IPS DF 19.7 (cell line): ENCODE measurements at regions not wholly inside any gene's neighbourhood (a gene's known extent, or its start where the extent isn't known, plus 50 kb on each side); places are given as distances from the start of the nearest gene placed in this dataset.
"Not testable (repeated sequence)": the region's sequence is repeated elsewhere in the genome, so short reads cannot be mapped to it uniquely, and the experiment has no call there.

Experiments
- DNase-seq: peaks from one replicate; pipeline ENCODE4 v3.0.0-alpha.2; 2013; ENCODE audit warnings: low read depth, low spot score

- no peak for DNase-seq
These were observed 227.9 kb upstream of the KYNU start for GRCh38 chr2:142649581-142649980.

GRCh38 chr2:142642650-142643049 lies 234.8 kb upstream of the KYNU start:
- DNase-seq = no peak

- DNase-seq = no peak
These were observed 248.3 kb upstream of the KYNU start for GRCh38 chr2:142629193-142629592.

GRCh38 chr2:142621287-142621686 lies 256.2 kb upstream of the KYNU start:
- no peak for DNase-seq

- no peak for DNase-seq
These were observed 260.0 kb upstream of the KYNU start for GRCh38 chr2:142617461-142617860.

GRCh38 chr2:142615876-142616275 lies 261.6 kb upstream of the KYNU start:
- no peak for DNase-seq

- not testable (repeated sequence) for DNase-seq
These were observed 264.3 kb upstream of the KYNU start for GRCh38 chr2:142613193-142613592.

GRCh38 chr2:142605421-142605820 lies 272.0 kb upstream of the KYNU start:
- no peak for DNase-seq

- DNase-seq = no peak
These were observed 273.7 kb upstream of the KYNU start for GRCh38 chr2:142603759-142604158.

GRCh38 chr2:142602418-142602989 lies 275.0 kb upstream of the KYNU start:
- no peak for DNase-seq

- DNase-seq = no peak
These were observed 275.7 kb upstream of the KYNU start for GRCh38 chr2:142601794-142602193.

GRCh38 chr2:142599504-142599903 lies 278.0 kb upstream of the KYNU start:
- no peak for DNase-seq

GRCh38 chr2:142598846-142599245 lies 278.6 kb upstream of the KYNU start:
- no peak for DNase-seq

GRCh38 chr2:142596334-142597088 lies 281.0 kb upstream of the KYNU start:
- no peak for DNase-seq

- no peak for DNase-seq
These were observed 282.5 kb upstream of the KYNU start for GRCh38 chr2:142594935-142595334.

GRCh38 chr2:142592171-142592570 lies 285.3 kb upstream of the KYNU start:
- no peak for DNase-seq

- no peak for DNase-seq
These were observed 286.0 kb upstream of the KYNU start for GRCh38 chr2:142591420-142591819.

GRCh38 chr2:142588269-142588668 lies 289.2 kb upstream of the KYNU start:
- DNase-seq = no peak

GRCh38 chr2:142586693-142587580 lies 290.5 kb upstream of the KYNU start:
- no peak for DNase-seq

- no peak for DNase-seq
These were observed 291.7 kb upstream of the KYNU start for GRCh38 chr2:142585785-142586184.

- DNase-seq = no peak
These were observed 295.1 kb upstream of the KYNU start for GRCh38 chr2:142582317-142582716.

- DNase-seq = no peak
These were observed 296.0 kb upstream of the KYNU start for GRCh38 chr2:142581491-142581890.

GRCh38 chr2:142580691-142581090 lies 296.8 kb upstream of the KYNU start:
- no peak for DNase-seq
